SU-DHL-6 (cell line): ENCODE measurements at regions not wholly inside any gene's neighbourhood (a gene's known extent, or its start where the extent isn't known, plus 50 kb on each side); places are given as distances from the start of the nearest gene placed in this dataset.

Source experiments
- H2AFZ ChIP-seq: fragments of 200-600 bp; sonication (generic); 2 replicates; pipeline ENCODE4 v1.6.1; 2014; ENCODE audit warnings: low read depth, mild to moderate bottlenecking, moderate library complexity, mixed read lengths, antibody characterized with exemption, low read length; ENCODE audit not compliant: severe bottlenecking
- H3F3A ChIP-seq: fragments of 200-600 bp; shearing (Covaris generic); 2 replicates; pipeline ENCODE4 v1.6.0; 2016; ENCODE audit warnings: antibody characterized with exemption, mild to moderate bottlenecking; ENCODE audit not compliant: insufficient read depth
- H3K27ac ChIP-seq: fragments of 200-600 bp; sonication (generic); 2 replicates; pipeline ENCODE4 v1.5.1; 2016; ENCODE audit warnings: low read depth, mild to moderate bottlenecking, low read length, moderate library complexity, mixed read lengths
- H3K27me3 ChIP-seq: fragments of 200-600 bp; sonication (generic), shearing (Covaris generic); 2 replicates; pipeline ENCODE4 v1.6.0; 2014; ENCODE audit warnings: mild to moderate bottlenecking, low read length
- H3K36me3 ChIP-seq: fragments of 200-600 bp; sonication (generic); 2 replicates; pipeline ENCODE4 v1.6.1; 2014; ENCODE audit warnings: mild to moderate bottlenecking, low read length, mixed read lengths
- H3K4me2 ChIP-seq: fragments of 300-600, 200-600 bp; shearing (Covaris generic), sonication (generic); 2 replicates; pipeline ENCODE4 v1.6.0; 2014; ENCODE audit warnings: low read length, low read depth, mild to moderate bottlenecking; ENCODE audit not compliant: poor library complexity, severe bottlenecking
- H3K4me3 ChIP-seq: fragments of 200-600 bp; sonication (generic); 2 replicates; pipeline ENCODE4 v1.5.1; 2014; ENCODE audit warnings: antibody characterized with exemption, low read length, mild to moderate bottlenecking, mixed read lengths; ENCODE audit not compliant: insufficient read depth, poor library complexity, severe bottlenecking
- H3K79me2 ChIP-seq: fragments of 200-600 bp; sonication (generic); 2 replicates; pipeline ENCODE4 v1.6.1; 2014; ENCODE audit warnings: mild to moderate bottlenecking, low read length, moderate library complexity; ENCODE audit not compliant: insufficient read depth
- H3K9ac ChIP-seq: fragments of 200-600 bp; sonication (generic); 2 replicates; pipeline ENCODE4 v1.7.0; 2014; ENCODE audit warnings: mild to moderate bottlenecking, low read length
- H3K9me2 ChIP-seq: fragments of 200-600 bp; sonication (generic); replicated peaks from 2 replicates; pipeline ENCODE4 v1.6.1; 2014; ENCODE audit warnings: low read length; ENCODE audit not compliant: insufficient read depth
- H3K9me3 ChIP-seq: fragments of 200-600 bp; sonication (generic); 2 replicates; pipeline ENCODE4 v1.6.1; 2014; ENCODE audit warnings: low read length, mixed read lengths; ENCODE audit not compliant: insufficient read depth
- H4K20me1 ChIP-seq: fragments of 200-600 bp; sonication (generic); 2 replicates; pipeline ENCODE4 v1.6.1; 2014; ENCODE audit warnings: low read depth, mild to moderate bottlenecking, antibody characterized with exemption, low read length, moderate library complexity, mixed read lengths
- EZH2phosphoT487 ChIP-seq: fragments of 200-600 bp; sonication (generic), shearing (Covaris generic); conservative IDR thresholded peaks from 2 replicates; pipeline ENCODE4 v1.6.1; 2018; ENCODE audit warnings: mild to moderate bottlenecking, antibody characterized with exemption, low read length, moderate library complexity, mixed read lengths
- TF ChIP-seq, protein P1 (sequence below): fragments of 200-600 bp; sonication (generic); IDR thresholded peaks from one replicate; pipeline ENCODE4 v1.5.1; 2017; ENCODE audit warnings: antibody characterized with exemption, mild to moderate bottlenecking, low read length, moderate library complexity; ENCODE audit not compliant: insufficient read depth, poor library complexity, severe bottlenecking

GRCh38 chr11:43582863-43583462, 97.6 kb upstream of the HSD17B12 start:
- no peaks in the 10 kb centered on the region for H3K36me3 ChIP-seq
- H3K4me3 ChIP-seq: no peak overlapping the region
- no peaks in the 10 kb centered on the region for H3K79me2 ChIP-seq
- H3K27me3 ChIP-seq: no peaks in the 10 kb centered on the region
- H3K9me2 ChIP-seq: no peaks in the 10 kb centered on the region
- H3K27ac ChIP-seq: no peak overlapping the region
- no peaks in the 10 kb centered on the region for H3K9me3 ChIP-seq
- no peak for TF ChIP-seq EZH2phosphoT487
- TF ChIP-seq, protein P1, sequence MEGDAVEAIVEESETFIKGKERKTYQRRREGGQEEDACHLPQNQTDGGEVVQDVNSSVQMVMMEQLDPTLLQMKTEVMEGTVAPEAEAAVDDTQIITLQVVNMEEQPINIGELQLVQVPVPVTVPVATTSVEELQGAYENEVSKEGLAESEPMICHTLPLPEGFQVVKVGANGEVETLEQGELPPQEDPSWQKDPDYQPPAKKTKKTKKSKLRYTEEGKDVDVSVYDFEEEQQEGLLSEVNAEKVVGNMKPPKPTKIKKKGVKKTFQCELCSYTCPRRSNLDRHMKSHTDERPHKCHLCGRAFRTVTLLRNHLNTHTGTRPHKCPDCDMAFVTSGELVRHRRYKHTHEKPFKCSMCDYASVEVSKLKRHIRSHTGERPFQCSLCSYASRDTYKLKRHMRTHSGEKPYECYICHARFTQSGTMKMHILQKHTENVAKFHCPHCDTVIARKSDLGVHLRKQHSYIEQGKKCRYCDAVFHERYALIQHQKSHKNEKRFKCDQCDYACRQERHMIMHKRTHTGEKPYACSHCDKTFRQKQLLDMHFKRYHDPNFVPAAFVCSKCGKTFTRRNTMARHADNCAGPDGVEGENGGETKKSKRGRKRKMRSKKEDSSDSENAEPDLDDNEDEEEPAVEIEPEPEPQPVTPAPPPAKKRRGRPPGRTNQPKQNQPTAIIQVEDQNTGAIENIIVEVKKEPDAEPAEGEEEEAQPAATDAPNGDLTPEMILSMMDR: no peak
- H3F3A ChIP-seq: no peaks in the 10 kb centered on the region
- H4K20me1 ChIP-seq: no peaks in the 10 kb centered on the region
- H3K9ac ChIP-seq: no peak overlapping the region
- no peak overlapping the region for H2AFZ ChIP-seq
- no peak overlapping the region for H3K4me2 ChIP-seq

DNA sequence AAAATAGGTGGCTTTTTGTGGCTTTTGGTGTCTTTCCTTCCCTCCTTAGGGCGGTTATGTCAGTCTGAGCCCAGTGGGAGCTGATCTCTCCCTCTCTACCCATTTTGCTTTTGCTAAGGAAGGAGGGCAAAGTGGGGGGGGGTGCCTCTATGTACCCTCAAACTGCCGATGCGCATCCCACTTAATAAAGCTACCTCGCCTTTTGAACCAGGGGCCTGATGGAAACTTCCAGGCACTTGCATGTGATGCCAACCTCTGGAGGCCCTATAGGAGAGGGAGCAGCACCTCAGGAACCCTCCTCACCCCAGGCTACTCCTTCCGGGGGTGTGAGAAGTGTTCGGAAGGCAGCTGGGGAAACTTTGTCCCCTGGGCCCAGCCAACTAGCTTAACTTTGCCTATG, 97.0 kb upstream of the HSD17B12 start:
- H3K9me3 ChIP-seq: no peaks in the 10 kb centered on the region
- H3K27me3 ChIP-seq: no peaks in the 10 kb centered on the region
- no peak overlapping the region for H3K4me2 ChIP-seq
- H4K20me1 ChIP-seq: no peaks in the 10 kb centered on the region
- no peaks in the 10 kb centered on the region for H3F3A ChIP-seq
- TF ChIP-seq, protein P1: no peak
- TF ChIP-seq EZH2phosphoT487: no peak
- H3K9me2 ChIP-seq: no peaks in the 10 kb centered on the region
- no peak overlapping the region for H2AFZ ChIP-seq
- H3K27ac ChIP-seq: no peak overlapping the region
- H3K79me2 ChIP-seq: no peaks in the 10 kb centered on the region
- H3K9ac ChIP-seq: no peak overlapping the region
- H3K36me3 ChIP-seq: no peaks in the 10 kb centered on the region
- no peak overlapping the region for H3K4me3 ChIP-seq

DNA sequence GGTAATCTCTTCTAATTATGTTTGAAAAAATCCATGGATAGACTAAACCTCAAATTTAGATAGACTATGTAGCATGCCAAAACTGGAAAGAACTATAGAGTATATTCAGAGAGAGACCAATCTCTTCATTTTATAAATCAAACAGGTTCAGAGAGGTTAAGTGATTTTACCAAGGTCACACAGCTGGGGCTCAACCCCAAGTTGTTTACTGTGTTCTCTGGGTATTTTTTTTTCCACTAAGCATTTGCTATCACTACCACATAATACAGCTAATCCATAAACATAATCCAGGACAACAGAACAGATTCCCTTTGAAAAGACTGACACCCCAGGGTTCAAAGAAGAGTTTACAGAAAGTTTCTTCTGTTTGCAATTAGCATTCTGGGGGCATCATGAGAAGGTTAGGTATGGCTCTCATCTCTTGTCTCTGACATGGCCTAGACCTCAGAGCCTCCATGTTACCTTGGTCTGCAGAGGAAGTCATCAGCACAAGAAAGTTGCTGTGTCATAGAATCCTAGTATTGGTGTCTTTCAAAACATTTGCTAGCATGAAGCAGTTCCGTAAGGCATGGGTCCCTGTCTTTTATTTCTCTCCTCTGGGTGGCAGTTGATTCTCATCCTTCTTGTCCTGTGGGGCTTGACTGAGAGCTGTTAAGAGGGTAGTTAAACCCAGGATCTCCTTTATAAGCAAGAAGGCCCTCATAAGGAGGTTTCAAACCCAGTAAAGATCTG, 94.5 kb upstream of the HSD17B12 start:
- H3K79me2 ChIP-seq: no peaks in the 10 kb centered on the region

More for the DNA sequence above, 94.5 kb upstream of the HSD17B12 start:
- H3K9me3 ChIP-seq: no peaks in the 10 kb centered on the region
- H3K9me2 ChIP-seq: no peaks in the 10 kb centered on the region
- no peaks in the 10 kb centered on the region for H3F3A ChIP-seq
- no peak overlapping the region for H3K4me3 ChIP-seq
- no peaks in the 10 kb centered on the region for H3K27me3 ChIP-seq
- no peaks in the 10 kb centered on the region for H4K20me1 ChIP-seq
- no peak for TF ChIP-seq EZH2phosphoT487
- TF ChIP-seq, protein P1: no peak
- no peaks in the 10 kb centered on the region for H3K36me3 ChIP-seq
- no peak overlapping the region for H3K27ac ChIP-seq
- no peak overlapping the region for H2AFZ ChIP-seq
- H3K4me2 ChIP-seq: no peak overlapping the region
- H3K9ac ChIP-seq: no peak overlapping the region
